GM21367 (cell line): ENCODE measurements at regions not wholly inside any gene's neighbourhood (a gene's known extent, or its start where the extent isn't known, plus 50 kb on each side); places are given as distances from the start of the nearest gene placed in this dataset.
A peak's percentile ranks its signal among the peaks of the same experiment; 100 is the strongest.

Experiments
- ATAC-seq: cut with Tn5 transposase; IDR thresholded peaks from one replicate; pipeline ENCODE4 v1.9.1; 2021; ENCODE audit not compliant: unreplicated experiment

GRCh38 chr4:153939570-153939969 is 150.7 kb upstream of the SFRP2 start:
- no peak for ATAC-seq

GRCh38 chr4:153938994-153939393 is 150.1 kb upstream of the SFRP2 start:
- no peak for ATAC-seq

GRCh38 chr4:153937289-153937688 is 148.4 kb upstream of the SFRP2 start:
- no peak for ATAC-seq

DNA sequence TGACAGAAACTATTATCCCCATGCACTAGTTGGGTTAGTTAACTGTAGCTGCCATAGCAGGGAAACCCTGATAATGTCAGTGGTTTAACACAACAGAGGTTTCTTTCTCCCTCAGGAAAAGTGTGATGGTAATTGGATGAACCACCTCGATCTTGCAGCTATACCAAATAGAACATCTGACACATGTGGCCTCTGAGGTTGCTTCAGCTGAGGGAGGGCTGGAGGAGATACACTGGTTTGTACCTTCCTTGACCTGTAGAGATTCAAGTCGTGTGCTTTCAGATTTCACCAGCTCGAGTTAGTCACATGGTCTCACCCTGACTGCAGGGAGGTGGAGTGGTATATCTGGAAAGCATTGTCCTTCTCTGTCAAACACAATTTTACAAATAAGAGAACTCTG is 147.2 kb upstream of the SFRP2 start:
- no peak for ATAC-seq

DNA sequence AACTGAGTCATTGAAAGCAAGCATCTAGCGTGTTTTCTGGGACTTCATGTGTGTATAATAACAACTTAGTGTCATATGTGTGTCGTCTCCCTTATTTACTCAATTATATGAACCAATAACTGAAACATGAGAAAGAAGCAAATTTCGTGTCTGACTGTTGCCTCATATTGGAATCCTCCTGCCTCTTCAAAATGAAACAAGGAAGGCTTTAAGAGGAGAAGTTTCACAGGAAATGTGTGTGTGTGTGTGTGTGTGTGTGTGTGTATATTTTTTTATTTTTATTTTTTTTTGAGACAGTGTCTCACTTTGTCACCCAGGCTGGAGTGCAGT is 145.8 kb upstream of the SFRP2 start:
- ATAC-seq, result no peak

- no peak for ATAC-seq
Measured at GRCh38 chr4:153933915-153934687, 145.2 kb upstream of the SFRP2 start.

DNA sequence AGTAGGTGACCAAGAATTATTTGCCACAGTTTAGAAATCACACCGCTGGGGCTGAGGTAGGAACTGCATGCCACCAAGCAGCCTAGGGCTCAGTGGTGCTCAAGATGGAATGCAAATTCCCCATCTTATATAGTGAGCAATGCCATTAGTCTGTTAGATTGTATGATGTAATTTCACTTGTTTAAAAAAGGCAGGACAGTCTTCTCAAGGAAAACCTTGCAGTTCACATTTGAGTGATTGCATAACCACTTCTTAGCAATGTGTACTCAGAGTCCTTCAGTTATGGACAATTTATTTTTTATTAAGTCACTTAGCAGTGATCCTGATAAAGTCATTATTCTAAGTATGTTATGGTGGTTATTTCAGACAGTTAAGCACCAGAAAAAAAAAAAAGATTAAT is 142.9 kb upstream of the SFRP2 start:
- no peak for ATAC-seq

GRCh38 chr4:153929675-153930074 is 140.8 kb upstream of the SFRP2 start:
- no peak for ATAC-seq

DNA sequence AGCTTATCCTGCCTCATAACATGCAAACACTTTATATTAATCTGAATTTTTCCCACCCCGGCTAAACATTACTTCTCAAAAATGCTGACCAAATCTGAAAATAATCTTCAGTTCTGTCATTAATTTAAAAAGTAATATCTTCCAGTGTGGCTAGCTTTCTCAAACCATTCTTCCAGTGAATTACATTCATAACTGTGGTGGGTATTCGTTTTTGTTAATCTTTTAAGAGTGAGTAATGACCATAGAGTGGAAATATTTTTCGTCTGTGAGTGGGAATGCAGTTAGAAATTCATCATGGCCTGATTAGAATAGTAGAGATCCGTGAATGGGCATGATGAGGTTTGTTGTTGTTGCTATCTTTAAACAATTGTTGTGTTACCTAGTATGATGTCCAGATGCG is 138.6 kb upstream of the SFRP2 start:
- ATAC-seq, result no peak

- ATAC-seq, result no peak
Measured at GRCh38 chr4:153922148-153922547, 133.3 kb upstream of the SFRP2 start.

GRCh38 chr4:153919667-153920066 is 130.8 kb upstream of the SFRP2 start:
- no peak for ATAC-seq

- peak; percentile 96 for ATAC-seq
Measured at GRCh38 chr4:153916273-153916755, 127.4 kb upstream of the SFRP2 start.

GRCh38 chr4:153912301-153912700 is 123.4 kb upstream of the SFRP2 start:
- no peak for ATAC-seq

DNA sequence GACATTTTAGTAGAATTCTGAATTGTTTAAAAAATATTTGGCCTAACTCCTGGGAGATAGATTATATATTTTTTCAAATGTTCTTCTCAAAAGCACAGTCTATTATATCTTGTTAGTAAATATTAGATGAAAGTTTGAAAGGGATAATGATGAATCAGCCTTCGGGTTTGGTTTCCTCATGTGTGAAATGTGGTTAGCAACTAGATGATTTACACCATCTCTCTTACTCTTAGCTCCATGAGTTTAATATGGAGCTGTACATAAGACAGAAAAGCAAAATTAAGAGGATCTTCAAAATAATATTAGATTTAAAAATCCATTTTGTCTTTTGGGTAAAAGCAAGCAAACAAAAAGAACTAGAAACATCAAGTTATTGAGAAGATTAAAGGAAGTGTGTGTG is 120.8 kb upstream of the SFRP2 start:
- no peak for ATAC-seq

- ATAC-seq, result no peak
Measured at GRCh38 chr4:153906231-153906630, 117.3 kb upstream of the SFRP2 start.

- no peak for ATAC-seq
Measured at GRCh38 chr4:153905231-153905630, 116.3 kb upstream of the SFRP2 start.

DNA sequence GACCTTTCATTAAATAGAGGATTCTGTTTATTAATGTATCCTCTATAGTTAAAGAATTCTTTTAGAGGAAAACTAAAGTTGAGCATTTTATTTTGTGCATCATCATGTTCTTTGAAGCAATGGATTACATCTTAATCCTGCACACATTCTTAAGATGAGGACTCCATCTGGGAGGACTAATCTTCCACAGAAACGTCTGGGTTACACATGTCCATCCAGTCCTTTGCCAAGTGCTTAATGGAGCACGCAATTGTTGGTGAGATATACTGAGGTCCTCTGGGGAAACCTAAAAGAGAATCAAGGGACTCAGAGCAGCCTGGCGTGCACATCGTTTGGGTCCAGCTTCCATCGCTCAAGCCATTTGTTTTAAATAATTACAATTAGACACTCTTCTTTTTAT is 115.1 kb upstream of the SFRP2 start:
- ATAC-seq, result no peak

GRCh38 chr4:153901220-153901619 is 112.3 kb upstream of the SFRP2 start:
- no peak for ATAC-seq

DNA sequence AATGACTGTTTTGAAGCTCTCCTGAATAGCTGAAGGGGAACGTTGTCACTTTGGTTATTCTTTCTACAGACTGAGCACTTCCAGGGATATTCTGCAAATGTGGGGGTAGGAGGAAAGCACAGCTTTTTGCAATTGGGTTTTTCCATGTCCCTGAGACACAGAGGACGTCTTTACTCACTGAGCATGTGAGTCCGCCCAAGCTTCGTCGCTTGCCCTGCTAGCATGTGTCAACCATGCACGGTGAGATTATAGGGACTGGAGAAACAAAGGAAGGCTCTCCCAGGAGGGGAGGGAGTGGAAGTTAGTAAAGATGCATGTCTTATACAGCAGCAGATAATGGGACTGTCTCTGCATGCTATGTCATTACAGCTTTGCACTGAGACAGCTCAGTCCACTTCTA is 111.5 kb upstream of the SFRP2 start:
- no peak for ATAC-seq

DNA sequence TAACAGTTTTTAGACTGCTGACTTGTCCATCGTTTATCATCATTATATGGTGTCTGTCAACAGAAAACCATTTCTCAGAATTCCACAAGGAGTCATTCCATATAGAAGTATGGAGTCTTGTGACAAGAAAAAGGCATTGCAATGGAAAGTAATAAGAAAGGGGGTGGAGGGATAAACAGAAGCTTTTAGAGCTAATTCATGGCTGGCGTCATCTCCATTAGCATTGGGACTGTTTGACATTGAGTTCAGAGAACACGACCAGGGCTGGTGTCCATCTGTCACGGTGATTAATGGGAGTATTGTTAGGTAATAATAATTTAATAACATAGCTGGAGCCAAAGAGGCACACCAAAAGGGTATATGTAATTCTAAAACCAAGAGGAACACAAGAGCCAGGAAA is 101.9 kb upstream of the SFRP2 start:
- ATAC-seq, result no peak

DNA sequence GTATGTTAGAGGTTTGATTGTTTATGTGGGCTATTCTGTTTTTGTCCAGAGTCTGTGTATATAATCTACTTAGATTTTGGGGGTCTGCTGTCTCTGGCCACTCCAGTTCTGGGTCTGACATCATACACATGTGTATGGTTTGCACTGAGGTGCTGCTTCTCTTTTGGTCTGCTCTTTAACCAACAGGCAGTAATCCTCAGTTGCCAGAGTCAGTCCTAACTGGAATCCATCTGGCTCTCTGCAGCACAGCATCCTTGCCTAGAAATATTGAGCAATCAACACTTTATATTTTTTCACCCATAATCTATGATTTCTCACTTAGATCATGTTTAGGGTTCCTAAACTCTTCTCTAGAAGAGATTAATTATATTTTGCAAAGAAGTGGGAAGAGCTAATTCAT is 98.3 kb upstream of the SFRP2 start:
- no peak for ATAC-seq

DNA sequence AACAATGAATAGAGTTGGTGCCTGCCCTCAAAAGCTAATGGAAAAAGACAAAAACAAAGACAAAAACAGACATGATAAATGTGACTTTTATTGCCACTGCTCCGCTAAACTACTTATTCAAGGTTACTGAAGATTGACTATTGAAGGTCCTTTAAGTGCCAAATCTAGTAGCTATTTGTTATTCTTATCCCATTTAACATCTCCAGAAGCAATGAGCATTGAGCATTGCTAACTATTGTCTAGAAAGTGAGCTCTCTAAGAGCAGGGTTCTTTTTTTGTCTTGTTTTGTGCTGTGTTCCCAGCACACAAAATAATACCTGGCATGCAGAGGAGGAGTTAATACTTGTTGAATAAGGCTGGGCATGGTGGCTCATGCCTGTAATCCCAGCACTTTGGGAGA is 95.4 kb upstream of the SFRP2 start:
- no peak for ATAC-seq

GRCh38 chr4:153880983-153881382 is 92.1 kb upstream of the SFRP2 start:
- ATAC-seq, result no peak
